DMS79 treated with DMSO at 0.1 percent for 48 hours (cell line): ENCODE measurements at regions not wholly inside any gene's neighbourhood (a gene's known extent, or its start where the extent isn't known, plus 50 kb on each side); places are given as distances from the start of the nearest gene placed in this dataset.

ENCODE experiments used
- DNase-seq: peaks from one replicate; lab custom pipeline; 2025; lab: John Stamatoyannopoulos, UW

DNA sequence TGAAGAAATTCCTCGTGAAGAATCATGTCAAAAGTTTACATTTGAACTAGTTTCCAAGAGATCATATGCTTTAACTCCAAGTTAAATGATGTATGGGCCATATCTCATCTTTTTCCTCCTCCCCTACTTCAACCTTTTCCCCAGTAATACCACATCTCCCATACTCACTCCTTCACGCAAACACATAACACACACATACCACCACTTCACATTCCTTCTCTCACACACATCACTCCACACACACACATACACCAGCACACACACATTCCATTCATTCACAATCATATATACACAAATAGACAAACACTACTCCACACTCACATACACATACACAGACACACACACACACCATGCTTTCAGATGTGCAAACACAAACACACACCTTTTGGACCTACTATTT is 769.0 kb upstream of the NR2F2 start:
- no peak for DNase-seq

DNA sequence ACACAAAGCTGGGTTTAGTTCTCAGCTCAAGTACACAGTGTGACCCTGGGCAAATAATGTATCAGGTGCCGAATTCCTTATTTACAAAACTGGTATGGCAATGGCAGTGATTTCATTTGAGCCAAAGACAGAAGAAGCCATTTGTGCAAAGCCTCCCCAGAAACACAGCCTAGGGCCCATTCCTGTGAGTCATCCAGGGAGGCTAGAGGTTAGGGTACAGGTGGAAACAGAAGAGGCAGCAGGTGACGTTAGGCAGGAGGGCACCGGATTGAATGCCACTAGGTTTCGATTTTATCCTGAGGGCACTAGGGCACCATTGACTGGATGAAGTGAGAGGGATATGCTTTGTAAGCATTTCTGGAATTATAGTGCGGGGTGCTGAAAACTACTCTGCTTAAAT is 766.9 kb upstream of the NR2F2 start:
- no peak for DNase-seq

DNA sequence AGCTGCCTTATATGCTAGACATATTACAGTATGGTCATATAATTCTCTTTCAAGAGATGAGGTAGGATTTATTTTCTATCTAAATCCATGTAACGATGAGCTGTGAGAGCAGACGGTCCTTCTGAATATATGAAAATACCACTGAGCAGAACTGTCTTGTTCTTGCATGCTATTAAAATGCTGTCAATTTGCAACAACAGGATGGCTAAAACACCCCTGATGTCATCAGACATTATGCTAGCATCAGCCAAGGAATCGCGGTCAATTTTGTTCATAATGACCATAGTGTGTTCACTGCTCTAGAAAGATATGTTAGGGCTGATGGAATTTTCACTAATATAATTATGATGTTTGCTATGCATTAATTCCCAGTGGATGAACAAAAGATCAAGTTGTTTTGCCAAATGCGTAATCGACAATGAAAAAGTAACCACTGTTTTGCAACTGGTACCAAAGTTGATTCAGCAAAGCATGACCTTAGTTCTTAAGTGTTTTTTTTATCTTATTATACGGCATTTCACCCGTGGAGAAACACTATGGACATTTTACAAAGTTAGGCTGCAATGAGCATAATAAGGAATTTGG is 765.4 kb upstream of the NR2F2 start:
- no peak for DNase-seq

DNA sequence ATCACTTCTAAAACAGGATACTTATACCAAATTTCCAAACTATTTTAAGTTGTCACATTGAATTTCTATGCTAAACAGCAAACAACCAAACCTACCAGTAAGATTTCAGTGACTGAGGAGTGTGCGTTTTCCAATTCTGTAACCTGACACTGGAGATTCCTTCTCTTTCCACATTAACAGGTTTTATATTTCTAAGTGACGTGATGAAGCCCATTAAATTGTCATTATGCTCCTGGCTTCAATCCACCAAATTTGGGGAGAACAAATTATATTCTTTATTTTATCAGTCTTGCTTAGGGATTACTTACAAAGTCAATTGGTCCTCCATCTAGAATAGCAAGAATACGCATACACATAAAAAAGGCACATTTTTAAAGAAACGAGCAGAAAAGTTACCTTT is 764.8 kb upstream of the NR2F2 start:
- no peak for DNase-seq

DNA sequence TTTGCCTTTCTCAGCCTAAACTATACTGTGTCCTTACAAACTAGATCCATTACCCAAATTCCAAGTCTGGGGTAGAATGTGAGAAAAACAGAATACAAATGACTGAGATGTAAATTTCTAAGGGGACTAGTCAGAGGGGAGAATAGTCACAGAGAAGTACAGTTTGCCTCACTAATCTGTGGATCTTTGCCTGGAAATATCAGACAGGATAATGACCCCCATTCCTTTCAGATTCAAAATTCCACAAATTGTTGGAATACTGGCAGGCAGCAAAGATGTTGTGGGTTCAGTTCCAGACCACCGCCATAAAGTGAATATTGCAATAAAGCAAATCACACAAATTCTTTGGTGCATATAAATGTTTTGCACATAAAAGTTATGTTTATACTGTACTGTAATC is 762.8 kb upstream of the NR2F2 start:
- no peak for DNase-seq

DNA sequence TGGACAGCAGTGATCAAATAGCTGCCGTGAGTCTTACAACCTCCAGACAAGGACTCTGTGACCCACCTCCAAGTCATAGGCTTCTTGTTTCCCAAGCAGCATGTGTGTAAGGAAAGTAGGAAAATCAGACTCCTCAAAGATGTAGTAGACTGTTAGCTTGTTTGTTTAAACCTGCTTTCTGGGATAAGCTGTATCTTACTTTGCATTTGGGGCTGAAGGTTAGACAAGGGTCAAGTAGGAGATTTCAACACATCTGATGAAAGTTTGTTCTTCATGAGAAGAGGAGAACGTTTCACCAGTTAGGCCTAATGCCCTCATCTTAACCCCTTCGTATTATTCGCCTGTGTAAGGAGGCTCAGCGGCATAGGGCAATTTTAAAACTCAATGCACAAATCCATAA is 756.4 kb upstream of the NR2F2 start:
- no peak for DNase-seq

DNA sequence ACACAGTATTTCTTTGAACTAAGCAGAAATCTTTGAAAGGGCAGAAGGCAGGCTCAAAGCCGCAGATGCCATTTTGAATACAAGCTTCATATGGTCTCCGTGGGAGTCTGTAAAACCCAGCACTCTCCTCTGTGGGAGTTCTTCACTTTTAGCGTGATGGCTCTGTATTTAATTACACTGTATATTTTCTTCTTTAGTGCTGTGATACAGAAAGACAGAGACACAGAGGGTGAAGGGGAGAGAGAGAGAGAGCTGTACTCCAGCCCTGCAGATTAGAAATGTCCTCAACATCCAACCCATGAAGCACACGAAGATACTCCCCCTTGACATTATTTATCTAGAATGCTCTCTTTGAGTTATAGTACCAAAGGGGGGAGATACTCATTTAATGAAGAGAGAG is 752.6 kb upstream of the NR2F2 start:
- DNase-seq: no peak

DNA sequence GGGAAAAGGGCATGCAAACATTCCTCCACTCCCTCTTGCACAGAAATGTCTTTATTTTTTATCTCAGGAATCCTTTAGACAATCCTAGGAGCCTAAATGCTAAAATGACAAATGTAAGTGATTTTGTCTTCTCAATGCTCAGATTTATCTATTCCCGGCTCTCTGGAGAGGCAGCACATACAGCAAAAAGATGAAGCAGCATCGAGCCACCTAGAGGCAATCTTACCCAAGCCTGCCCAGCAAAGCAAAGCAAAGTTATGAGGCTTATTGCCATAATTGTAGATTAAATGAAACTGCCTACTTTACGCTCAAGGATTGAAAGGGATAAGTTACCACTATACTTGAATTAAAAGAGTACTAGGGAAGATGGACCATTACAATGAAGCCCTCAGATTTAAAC is 750.4 kb upstream of the NR2F2 start:
- no peak for DNase-seq

DNA sequence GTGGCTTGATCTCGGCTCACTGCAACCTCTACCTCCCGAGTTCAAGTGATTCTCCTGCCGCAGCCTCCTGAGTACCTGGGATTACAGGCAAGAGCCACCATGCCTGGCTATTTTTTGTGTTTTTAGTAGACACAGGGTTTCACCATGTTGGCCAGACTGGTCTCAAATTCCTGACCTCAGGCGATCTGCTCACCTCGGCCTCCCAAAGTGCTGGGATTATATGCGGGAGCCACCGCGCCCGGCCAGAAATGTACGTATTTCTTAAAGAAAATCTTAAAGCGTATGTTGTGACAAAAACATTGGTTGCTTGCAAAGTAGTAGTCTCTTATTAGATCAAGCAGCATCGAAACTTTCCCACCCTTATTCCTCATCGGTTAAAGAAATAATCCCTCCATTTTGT is 748.9 kb upstream of the NR2F2 start:
- no peak for DNase-seq

DNA sequence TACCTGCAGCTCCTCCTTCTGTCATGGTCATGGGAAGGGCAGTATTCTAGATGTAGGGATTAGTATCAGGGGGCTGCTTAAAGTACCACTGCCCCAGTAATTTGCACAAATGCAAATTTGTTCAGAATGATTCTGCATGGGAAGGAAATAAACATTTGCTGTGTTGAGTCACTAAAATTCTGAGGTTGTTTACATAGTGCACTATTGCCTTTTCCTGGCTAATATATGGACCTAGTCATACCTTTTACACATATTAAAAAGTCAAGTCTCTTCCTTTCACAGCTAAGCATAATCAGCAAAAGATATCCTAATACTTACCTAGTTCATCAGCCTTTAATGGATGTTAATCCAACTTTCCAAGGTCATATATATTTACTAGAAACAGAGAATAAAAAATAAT is 746.4 kb upstream of the NR2F2 start:
- DNase-seq: no peak

DNA sequence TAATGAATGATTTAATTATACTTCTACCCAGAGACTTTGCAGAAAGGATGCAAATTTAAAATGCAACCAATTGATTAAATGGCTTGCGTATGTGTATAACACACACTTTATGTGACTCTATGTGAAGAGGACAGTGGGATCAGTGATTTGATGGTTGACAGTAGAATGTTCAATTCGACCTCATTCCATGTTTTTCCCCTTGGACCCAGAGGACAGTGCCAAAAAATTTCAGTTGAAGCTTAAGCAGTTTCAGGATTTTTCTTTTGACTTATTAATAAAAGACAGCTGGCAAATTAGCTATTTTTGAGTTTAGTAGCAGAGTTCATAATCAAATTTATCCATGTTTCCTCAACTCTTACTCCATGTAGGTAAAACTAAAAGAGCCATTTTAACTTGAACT is 742.4 kb upstream of the NR2F2 start:
- no peak for DNase-seq

DNA sequence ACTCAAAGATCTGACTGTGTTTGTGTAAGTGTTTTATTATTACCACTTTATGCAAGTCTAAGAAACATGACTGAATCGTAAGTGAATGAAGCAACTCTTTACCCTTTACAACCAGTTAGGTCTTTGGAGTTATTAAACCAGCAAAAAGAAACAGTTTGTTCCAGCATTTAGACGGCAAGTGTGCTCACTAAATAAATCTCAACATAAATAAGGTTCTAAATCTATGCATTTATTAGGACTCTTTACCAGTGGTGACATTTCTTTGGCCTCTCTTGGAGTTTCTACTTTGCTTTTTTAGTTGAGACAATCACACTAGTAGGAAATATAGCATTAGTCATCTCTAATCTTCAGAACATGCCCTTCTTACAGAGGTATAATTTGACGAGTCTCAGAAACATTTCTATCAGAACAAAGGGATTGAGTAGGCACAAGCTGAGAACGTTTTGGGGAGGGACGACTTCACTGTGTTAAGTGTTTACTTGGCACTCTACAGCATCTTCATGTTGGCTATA is 739.9 kb upstream of the NR2F2 start:
- DNase-seq: no peak

DNA sequence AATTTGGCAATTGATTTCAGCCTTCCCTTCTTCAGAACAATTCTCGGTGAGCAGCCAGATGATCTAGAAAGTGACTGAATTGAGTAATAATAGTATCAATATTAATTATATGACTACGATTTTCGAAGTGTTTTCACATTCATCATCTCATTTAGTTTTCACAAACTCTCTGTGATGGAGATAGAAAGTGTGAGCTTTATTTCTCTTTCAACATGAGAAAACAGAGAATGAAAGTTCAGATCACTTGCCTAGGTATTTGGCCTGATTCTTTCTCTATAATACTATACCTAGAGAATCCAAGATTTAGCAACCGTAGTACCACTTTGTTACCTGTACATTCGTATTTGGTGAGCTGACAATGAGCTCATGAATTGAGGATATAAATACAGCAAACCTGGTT is 739.2 kb upstream of the NR2F2 start:
- DNase-seq: no peak

DNA sequence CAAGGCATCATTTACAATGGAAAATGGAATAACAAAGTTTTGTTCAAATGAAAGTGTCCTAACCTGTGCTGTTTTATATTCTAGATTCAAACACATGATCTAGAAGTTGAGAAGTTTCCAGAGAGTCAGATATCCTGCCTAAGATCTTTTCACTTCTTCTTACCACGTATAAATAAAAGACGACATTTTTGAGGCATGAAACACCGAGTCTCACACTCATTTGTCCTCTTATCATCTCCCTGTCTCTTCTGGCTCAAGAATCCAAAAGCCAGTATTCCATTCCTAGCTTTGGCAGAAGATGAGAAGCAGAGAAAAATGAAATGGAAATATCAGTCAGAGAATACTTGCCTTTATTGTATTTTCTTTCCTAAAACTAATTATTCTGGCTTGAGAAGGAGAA is 738.6 kb upstream of the NR2F2 start:
- DNase-seq: no peak

DNA sequence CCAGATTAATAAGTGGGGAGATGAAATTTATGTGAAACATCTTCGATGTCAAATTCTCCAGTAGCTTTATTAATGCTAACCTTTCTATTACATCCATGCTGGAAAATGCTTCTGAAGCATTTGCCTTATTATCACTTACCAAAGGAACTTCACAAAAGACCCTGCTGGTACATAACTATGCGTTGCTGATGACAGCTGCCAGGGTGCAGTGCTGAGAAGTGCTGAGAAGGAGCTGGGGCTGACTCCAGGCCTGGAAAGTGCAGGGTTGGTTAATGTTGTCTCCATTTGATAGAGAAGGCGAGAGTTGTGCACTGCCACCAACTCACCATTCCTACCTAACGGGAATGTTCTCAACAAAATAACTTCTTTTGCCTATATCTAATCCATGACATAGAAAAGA is 736.0 kb upstream of the NR2F2 start:
- DNase-seq: no peak

DNA sequence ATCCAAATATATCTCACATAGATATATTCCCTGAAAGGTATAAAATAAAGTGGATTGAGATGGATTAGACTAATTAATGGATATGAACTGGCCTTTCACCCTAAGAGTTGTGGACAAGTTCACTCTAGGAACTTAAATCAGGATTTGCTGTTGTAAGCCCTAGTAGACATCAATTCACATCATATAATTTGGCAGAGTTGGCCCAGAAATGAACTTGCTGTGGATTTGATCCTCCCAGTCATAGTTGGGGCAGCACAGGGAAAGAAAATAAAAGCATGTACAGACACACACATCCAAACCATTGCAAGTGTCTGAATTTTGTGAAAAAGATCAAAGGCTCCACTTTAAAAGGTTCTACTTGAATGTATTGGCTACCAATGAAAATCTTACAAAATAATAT is 734.7 kb upstream of the NR2F2 start:
- DNase-seq: no peak

DNA sequence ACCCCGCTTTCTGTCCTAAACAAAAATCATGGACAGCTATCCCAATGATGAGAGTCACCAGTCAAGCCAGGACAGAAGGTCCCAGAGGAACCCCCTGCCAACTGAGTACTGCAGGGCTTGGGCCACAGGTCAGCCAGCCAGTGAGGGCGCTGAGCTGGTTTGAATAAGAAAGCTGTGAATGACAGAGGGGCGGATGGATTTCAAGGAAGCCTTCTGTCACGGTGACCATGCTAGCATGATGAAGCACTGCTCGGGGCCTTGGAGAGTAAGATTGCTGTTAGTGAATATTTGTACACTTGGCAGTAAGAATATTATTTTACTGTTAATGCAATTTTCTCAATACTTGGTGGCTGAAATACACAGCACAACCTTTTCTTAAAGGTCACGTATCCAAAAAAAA is 734.0 kb upstream of the NR2F2 start:
- no peak for DNase-seq

DNA sequence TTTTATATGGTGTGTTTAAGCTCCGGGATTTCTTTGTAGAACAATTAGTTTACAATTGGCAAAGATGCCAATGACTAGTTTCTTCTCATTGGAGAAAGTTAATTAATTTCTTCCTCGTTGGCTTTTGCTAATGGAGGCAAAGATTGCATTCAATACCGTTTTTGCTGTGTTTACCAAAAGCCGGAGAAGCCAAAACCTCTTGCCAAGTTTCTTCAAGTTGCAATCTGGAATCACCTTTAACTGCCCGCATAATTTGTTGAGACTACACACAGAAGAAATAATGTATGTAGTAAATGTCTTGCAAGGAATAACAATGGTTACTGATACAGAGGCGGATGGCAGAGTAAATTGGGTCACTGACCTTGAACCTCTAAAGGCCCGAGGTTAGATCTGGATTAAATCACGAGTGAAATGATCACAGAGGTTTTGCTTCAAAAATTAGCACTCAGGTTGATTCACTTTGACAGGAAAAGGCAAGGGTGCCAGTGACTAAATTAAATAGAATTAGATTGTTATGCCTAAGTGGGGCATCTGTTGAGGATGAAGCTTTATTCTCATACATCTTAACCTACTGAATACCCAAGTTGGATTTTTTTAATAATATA is 732.1 kb upstream of the NR2F2 start:
- DNase-seq: no peak

DNA sequence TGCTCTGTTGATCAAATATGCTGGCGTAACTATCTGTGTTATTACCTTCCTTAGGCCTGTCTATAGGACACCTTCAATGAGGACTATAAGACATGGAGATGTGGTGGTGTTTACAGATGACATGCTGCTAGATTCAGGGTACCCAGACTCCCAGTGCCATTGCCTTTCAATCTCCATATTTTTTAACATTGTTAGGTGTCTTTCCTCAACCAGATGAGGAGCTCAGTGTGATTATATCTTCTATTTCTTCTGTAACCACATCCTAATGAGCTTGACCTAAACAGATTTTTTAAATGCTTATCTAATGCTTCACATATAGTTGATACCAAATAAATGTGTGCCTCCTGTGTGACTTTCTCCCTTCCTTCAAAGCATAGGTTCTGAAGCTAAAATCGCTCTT is 730.1 kb upstream of the NR2F2 start:
- no peak for DNase-seq

DNA sequence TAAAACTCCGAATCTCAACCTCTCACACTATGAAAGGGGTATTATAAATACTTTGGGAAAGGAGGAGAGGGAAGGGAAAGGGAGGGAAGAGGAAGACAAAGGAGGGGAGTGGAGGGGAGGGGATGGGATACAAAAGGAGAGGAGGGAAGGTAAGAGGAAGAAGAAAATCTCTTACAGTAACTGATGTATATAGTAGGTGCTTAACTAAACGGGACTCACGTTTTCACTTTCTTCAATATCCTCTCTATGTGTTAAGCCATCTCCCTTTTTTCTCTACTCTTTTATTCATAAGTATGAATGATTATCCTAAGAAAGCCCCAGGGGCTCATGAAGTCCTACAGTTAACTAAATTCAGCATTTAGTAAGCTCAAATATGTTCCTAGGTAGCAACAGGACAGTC is 729.6 kb upstream of the NR2F2 start:
- DNase-seq: no peak

DNA sequence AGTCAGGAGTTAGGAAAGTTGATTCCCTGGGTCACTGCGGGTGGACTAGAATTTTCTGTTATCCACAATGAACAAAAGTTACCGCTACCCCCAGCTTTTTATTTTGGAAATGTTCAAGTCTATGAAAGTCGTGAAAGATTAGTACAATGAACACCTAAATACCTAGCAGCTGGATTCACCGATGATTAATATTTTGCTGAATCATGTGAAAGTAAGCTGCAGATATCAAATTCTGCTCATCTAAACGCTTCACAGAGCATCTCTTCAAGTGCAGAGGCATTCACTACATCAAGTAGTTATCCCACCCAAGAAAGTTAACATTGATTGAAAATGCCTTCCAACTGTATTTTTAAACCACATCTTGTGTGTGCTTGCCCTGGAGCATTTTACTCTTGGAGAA is 729.0 kb upstream of the NR2F2 start:
- no peak for DNase-seq

DNA sequence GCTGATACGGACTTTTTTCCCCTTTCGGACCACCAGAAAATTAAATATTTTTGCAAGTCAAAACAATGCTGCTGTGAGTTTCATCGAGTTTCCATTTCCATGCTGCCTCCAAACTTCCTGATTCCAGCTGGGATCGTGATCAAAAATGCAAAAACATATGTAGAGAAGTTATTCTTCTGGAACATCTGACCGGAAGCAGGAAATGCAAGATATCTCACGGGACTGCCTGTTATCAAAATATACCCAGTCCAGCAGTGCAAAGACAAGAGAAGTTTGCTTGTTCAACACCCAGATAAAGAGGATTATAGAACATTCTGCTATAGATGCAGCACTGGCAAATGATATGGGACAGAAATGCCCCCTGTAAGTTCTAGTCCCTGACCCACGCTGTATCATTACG is 726.7 kb upstream of the NR2F2 start:
- no peak for DNase-seq

DNA sequence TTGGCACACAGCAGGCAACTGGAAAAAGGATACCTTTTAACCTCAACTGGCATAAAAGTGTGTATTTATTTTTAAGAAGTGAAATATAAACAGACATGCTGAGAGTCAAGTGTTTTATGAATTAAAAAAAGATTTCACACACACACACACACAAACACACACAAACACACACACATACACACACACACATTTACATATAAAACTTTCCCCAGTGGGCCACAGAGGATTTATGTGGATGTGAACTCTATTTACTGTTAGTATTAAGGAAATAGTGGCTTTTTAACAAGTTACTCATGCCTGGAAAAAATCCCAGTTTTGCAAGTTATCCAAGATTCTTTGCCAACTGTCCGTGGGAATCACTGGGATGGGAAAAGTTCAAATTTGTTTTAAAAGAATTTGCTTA is 725.9 kb upstream of the NR2F2 start:
- DNase-seq: no peak

DNA sequence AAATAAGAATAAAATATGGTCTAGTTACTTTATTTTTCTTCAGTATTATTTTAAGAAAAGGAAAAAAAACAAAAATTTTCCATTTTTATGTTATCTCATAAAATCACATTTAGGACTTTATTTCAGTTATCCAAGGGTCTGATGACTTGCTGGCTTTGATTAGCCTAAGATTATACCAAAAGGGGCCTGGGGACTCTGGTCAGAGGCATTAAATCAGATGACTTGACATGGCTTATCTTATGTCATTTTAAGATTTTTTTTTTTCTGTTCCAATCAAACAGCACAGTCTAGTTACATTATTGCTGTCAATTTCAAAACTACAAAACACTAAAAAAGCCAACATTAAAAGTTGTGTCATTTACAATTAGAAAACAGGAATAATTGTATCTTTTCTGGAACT is 725.4 kb upstream of the NR2F2 start:
- no peak for DNase-seq
